SK-N-SH treated with all-trans-retinoic acid at 6 μM for 48 hours (cell line): ENCODE measurements at regions not wholly inside any gene's neighbourhood (a gene's known extent, or its start where the extent isn't known, plus 50 kb on each side); places are given as distances from the start of the nearest gene placed in this dataset.

ENCODE experiments used
- ATAC-seq: fragments of 200-7000 bp; cut with Tn5 transposase; 3 replicates; pipeline ENCODE4 v1.9.1; 2020; ENCODE audit warnings: mild to moderate bottlenecking, moderate library complexity
- ARNTL ChIP-seq: fragments of 450-650 bp; formaldehyde crosslinking; IDR thresholded peaks from 2 replicates; pipeline ENCODE4 v1.5.0; 2020; ENCODE audit warnings: low read depth, mild to moderate bottlenecking, moderate library complexity, borderline replicate concordance
- BACH2 ChIP-seq: fragments of 250-450 bp; sonication (Bioruptor Pico); IDR thresholded peaks from 2 replicates; pipeline ENCODE4 v1.9.0; 2021; ENCODE audit warnings: mild to moderate bottlenecking, borderline replicate concordance
- CREB5 ChIP-seq: fragments of 250-450 bp; sonication (Bioruptor Pico); IDR thresholded peaks from 2 replicates; pipeline ENCODE4 v1.5.1; 2020; ENCODE audit warnings: low read depth, mild to moderate bottlenecking, moderate library complexity
- CSDC2 ChIP-seq: fragments of 250-450 bp; sonication (Bioruptor Pico); IDR thresholded peaks from 2 replicates; pipeline ENCODE4 v1.5.0; 2020; ENCODE audit warnings: mild to moderate bottlenecking, moderate library complexity
- ESRRG ChIP-seq: fragments of 250-450 bp; sonication (Bioruptor Pico); IDR thresholded peaks from 2 replicates; pipeline ENCODE4 v1.6.1; 2021; ENCODE audit warnings: mild to moderate bottlenecking
- GLIS3 ChIP-seq: fragments of 250-450 bp; sonication (Bioruptor Pico); IDR thresholded peaks from 2 replicates; pipeline ENCODE4 v1.5.0; 2020; ENCODE audit warnings: mild to moderate bottlenecking, moderate library complexity
- ISL1 ChIP-seq: fragments of 250-450 bp; sonication (Bioruptor Pico); IDR thresholded peaks from 2 replicates; pipeline ENCODE4 v2.1.2; 2022; ENCODE audit warnings: mild to moderate bottlenecking, moderate library complexity
- OSR1 ChIP-seq: fragments of 250-450 bp; sonication (Bioruptor Pico); IDR thresholded peaks from 2 replicates; pipeline ENCODE4 v1.8.0; 2022; ENCODE audit warnings: moderate library complexity, mild to moderate bottlenecking, inconsistent platforms
- PPARA ChIP-seq: fragments of 250-450 bp; sonication (Bioruptor Pico); IDR thresholded peaks from 2 replicates; pipeline ENCODE4 v1.5.0; 2020; ENCODE audit warnings: mild to moderate bottlenecking, borderline replicate concordance
- RARB ChIP-seq: fragments of 250-450 bp; sonication (Bioruptor Pico); IDR thresholded peaks from 2 replicates; pipeline ENCODE4 v1.8.0; 2021; ENCODE audit warnings: mild to moderate bottlenecking, moderate library complexity
- TCF4 ChIP-seq: fragments of 250-450 bp; sonication (Bioruptor Pico); IDR thresholded peaks from 2 replicates; pipeline ENCODE4 v1.8.0; 2021; ENCODE audit warnings: mild to moderate bottlenecking, moderate library complexity, borderline replicate concordance
- TOX ChIP-seq: fragments of 250-450 bp; sonication (Bioruptor Pico); IDR thresholded peaks from 2 replicates; pipeline ENCODE4 v1.8.0; 2021; ENCODE audit warnings: mild to moderate bottlenecking, moderate library complexity, borderline replicate concordance
- TSHZ2 ChIP-seq: fragments of 250-450 bp; sonication (Bioruptor Pico); IDR thresholded peaks from 2 replicates; pipeline ENCODE4 v1.5.0; 2020; ENCODE audit warnings: mild to moderate bottlenecking, moderate library complexity
- ZC3H10 ChIP-seq: fragments of 250-450 bp; sonication (Bioruptor Pico); IDR thresholded peaks from 2 replicates; pipeline ENCODE4 v1.5.1; 2021; ENCODE audit warnings: mild to moderate bottlenecking, moderate library complexity
- ZFP3 ChIP-seq: fragments of 250-450 bp; sonication (Bioruptor Pico); IDR thresholded peaks from 2 replicates; pipeline ENCODE4 v1.5.0; 2020; ENCODE audit warnings: mild to moderate bottlenecking, moderate library complexity
- ZFP30 ChIP-seq: fragments of 450-650 bp; formaldehyde crosslinking; IDR thresholded peaks from 2 replicates; pipeline ENCODE4 v1.5.0; 2022; ENCODE audit warnings: mild to moderate bottlenecking, moderate library complexity
- ZNF565 ChIP-seq: fragments of 450-650 bp; formaldehyde crosslinking; conservative IDR thresholded peaks from 2 replicates; pipeline ENCODE4 v1.5.0; 2020; ENCODE audit warnings: low read depth, mild to moderate bottlenecking, moderate library complexity
- ZNF70 ChIP-seq: fragments of 450-650 bp; formaldehyde crosslinking; IDR thresholded peaks from 2 replicates; pipeline ENCODE4 v1.5.0; 2020; ENCODE audit warnings: mild to moderate bottlenecking, moderate library complexity
- ZNF8 ChIP-seq: fragments of 450-650 bp; formaldehyde crosslinking; IDR thresholded peaks from 2 replicates; pipeline ENCODE4 v1.5.0; 2020; ENCODE audit warnings: mild to moderate bottlenecking, moderate library complexity
- TF ChIP-seq, protein P1 (sequence below): fragments of 250-450 bp; sonication (Bioruptor Pico); IDR thresholded peaks from 2 replicates; pipeline ENCODE4 v1.5.1; 2021; ENCODE audit warnings: mild to moderate bottlenecking, moderate library complexity
- TF ChIP-seq, protein P2 (sequence below): fragments of 250-450 bp; sonication (Bioruptor Pico); IDR thresholded peaks from 2 replicates; pipeline ENCODE4 v1.8.0; 2020; ENCODE audit warnings: mild to moderate bottlenecking, moderate library complexity, borderline replicate concordance
- TF ChIP-seq, protein P3 (sequence below): fragments of 250-450 bp; sonication (Bioruptor Pico); IDR thresholded peaks from 2 replicates; pipeline ENCODE4 v1.8.0; 2021; ENCODE audit warnings: low read depth, mild to moderate bottlenecking, moderate library complexity, borderline replicate concordance

- TF ChIP-seq TCF4 (CRISPR knock-in tag) (no peak), ISL1 (CRISPR knock-in tag) (no peak), TSHZ2 (CRISPR knock-in tag) (no peak), ZFP30 (no peak), OSR1 (CRISPR knock-in tag) (no peak), CREB5 (CRISPR knock-in tag) (no peak), BACH2 (CRISPR knock-in tag) (no peak), PPARA (CRISPR knock-in tag) (no peak), ZFP3 (no peak), ZNF8 (CRISPR knock-in tag) (no peak), RARB (CRISPR knock-in tag) (no peak), ESRRG (CRISPR knock-in tag) (no peak), ZC3H10 (no peak), CSDC2 (CRISPR knock-in tag) (no peak), ZNF565 (CRISPR knock-in tag) (no peak)
- TF ChIP-seq, protein P1, sequence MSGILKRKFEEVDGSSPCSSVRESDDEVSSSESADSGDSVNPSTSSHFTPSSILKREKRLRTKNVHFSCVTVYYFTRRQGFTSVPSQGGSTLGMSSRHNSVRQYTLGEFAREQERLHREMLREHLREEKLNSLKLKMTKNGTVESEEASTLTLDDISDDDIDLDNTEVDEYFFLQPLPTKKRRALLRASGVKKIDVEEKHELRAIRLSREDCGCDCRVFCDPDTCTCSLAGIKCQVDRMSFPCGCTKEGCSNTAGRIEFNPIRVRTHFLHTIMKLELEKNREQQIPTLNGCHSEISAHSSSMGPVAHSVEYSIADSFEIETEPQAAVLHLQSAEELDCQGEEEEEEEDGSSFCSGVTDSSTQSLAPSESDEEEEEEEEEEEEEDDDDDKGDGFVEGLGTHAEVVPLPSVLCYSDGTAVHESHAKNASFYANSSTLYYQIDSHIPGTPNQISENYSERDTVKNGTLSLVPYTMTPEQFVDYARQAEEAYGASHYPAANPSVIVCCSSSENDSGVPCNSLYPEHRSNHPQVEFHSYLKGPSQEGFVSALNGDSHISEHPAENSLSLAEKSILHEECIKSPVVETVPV = no peak
- TF ChIP-seq, protein P2, sequence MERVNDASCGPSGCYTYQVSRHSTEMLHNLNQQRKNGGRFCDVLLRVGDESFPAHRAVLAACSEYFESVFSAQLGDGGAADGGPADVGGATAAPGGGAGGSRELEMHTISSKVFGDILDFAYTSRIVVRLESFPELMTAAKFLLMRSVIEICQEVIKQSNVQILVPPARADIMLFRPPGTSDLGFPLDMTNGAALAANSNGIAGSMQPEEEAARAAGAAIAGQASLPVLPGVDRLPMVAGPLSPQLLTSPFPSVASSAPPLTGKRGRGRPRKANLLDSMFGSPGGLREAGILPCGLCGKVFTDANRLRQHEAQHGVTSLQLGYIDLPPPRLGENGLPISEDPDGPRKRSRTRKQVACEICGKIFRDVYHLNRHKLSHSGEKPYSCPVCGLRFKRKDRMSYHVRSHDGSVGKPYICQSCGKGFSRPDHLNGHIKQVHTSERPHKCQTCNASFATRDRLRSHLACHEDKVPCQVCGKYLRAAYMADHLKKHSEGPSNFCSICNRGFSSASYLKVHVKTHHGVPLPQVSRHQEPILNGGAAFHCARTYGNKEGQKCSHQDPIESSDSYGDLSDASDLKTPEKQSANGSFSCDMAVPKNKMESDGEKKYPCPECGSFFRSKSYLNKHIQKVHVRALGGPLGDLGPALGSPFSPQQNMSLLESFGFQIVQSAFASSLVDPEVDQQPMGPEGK (CRISPR knock-in tag) = no peak
- ATAC-seq = no peak
These were observed 1596.0 kb upstream of the MIR17HG start for GRCh38 chr13:89751432-89751930.

- TF ChIP-seq ISL1 (CRISPR knock-in tag) (no peak), GLIS3 (CRISPR knock-in tag) (no peak), ARNTL (no peak), ZFP3 (no peak), CREB5 (CRISPR knock-in tag) (no peak), ZNF70 (CRISPR knock-in tag) (no peak), ZFP30 (no peak), RARB (CRISPR knock-in tag) (no peak), OSR1 (CRISPR knock-in tag) (no peak), TOX (CRISPR knock-in tag) (no peak), TCF4 (CRISPR knock-in tag) (no peak), ESRRG (CRISPR knock-in tag) (no peak), CSDC2 (CRISPR knock-in tag) (no peak), ZNF8 (CRISPR knock-in tag) (no peak)
- TF ChIP-seq, protein P3, sequence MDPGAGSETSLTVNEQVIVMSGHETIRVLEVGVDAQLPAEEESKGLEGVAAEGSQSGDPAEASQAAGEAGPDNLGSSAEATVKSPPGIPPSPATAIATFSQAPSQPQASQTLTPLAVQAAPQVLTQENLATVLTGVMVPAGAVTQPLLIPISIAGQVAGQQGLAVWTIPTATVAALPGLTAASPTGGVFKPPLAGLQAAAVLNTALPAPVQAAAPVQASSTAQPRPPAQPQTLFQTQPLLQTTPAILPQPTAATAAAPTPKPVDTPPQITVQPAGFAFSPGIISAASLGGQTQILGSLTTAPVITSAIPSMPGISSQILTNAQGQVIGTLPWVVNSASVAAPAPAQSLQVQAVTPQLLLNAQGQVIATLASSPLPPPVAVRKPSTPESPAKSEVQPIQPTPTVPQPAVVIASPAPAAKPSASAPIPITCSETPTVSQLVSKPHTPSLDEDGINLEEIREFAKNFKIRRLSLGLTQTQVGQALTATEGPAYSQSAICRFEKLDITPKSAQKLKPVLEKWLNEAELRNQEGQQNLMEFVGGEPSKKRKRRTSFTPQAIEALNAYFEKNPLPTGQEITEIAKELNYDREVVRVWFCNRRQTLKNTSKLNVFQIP = no peak
- TF ChIP-seq, protein P1 = no peak
- no peak for ATAC-seq
These were observed 1595.1 kb upstream of the MIR17HG start for GRCh38 chr13:89752394-89752793.
